ENCODE measurements at regions not wholly inside any gene's neighbourhood (a gene's known extent, or its start where the extent isn't known, plus 50 kb on each side); places are given as distances from the start of the nearest gene placed in this dataset.
A peak's percentile ranks its signal among the peaks of the same experiment; 100 is the strongest.

DNA sequence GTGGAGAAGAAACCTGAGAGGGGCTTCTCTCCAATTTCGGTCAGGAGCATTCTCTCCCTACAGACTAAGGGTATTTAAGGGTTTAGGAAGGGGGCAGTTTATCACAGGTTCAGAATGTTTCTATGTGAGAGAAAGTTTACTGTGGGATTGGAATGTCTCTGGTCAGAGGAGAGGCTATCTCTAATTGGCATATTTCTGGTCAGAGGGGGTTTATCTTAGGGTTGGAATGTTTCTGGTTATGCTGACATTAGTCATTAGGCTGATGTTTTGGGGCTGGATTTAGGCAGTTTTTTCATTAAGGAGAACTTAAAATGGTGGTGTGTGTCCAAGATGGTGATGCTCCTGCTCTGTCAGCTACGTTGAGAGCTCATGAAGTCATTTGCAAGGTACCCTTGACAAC lies 758.0 kb downstream of the TYW1 start:
- no peak overlapping the region for H3K27ac Mint-ChIP-seq (ENCODE audit: unreplicated experiment)
- H3K4me3 Mint-ChIP-seq (ENCODE audit: unreplicated experiment), result no peak overlapping the region
- peaks cover 2% of the 10 kb centered on the region for H3K9me3 Mint-ChIP-seq (ENCODE audit: unreplicated experiment)
- H3K4me1 Mint-ChIP-seq (ENCODE audit: low read depth, unreplicated experiment), result peaks cover 3% of the 10 kb centered on the region
- no peaks in the 10 kb centered on the region for H3K27me3 Mint-ChIP-seq (ENCODE audit: unreplicated experiment)
- H3K36me3 Mint-ChIP-seq (ENCODE audit: unreplicated experiment), result no peaks in the 10 kb centered on the region
- DNase-seq, result no peak
- TF ChIP-seq, protein P1, sequence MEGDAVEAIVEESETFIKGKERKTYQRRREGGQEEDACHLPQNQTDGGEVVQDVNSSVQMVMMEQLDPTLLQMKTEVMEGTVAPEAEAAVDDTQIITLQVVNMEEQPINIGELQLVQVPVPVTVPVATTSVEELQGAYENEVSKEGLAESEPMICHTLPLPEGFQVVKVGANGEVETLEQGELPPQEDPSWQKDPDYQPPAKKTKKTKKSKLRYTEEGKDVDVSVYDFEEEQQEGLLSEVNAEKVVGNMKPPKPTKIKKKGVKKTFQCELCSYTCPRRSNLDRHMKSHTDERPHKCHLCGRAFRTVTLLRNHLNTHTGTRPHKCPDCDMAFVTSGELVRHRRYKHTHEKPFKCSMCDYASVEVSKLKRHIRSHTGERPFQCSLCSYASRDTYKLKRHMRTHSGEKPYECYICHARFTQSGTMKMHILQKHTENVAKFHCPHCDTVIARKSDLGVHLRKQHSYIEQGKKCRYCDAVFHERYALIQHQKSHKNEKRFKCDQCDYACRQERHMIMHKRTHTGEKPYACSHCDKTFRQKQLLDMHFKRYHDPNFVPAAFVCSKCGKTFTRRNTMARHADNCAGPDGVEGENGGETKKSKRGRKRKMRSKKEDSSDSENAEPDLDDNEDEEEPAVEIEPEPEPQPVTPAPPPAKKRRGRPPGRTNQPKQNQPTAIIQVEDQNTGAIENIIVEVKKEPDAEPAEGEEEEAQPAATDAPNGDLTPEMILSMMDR (IDR thresholded peaks at IDR 0.05; ENCODE audit: partially characterized antibody, unreplicated experiment), result no peak

DNA sequence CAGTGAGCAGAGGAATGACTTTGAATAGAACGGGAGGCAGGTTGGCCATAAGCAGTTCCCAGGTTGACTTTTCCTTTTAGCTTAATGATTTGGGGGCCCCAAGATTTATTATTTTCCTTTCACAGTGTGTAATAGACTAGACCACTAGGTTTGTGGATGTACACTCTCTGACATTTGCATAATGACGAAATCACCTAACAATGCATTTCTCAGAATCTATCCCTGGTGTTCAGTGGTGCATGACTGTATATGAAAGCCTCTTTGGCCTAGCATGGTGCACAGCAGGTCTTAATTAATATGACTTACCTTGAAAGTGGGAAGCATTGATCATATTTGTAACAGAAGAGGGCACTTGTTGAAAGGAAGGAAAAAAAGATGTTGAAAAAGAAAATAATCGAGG lies 761.9 kb downstream of the TYW1 start:
- no peaks in the 10 kb centered on the region for H3K9me3 Mint-ChIP-seq (ENCODE audit: unreplicated experiment)
- no peaks in the 10 kb centered on the region for H3K27me3 Mint-ChIP-seq (ENCODE audit: unreplicated experiment)
- no peak overlapping the region for H3K27ac Mint-ChIP-seq (ENCODE audit: unreplicated experiment)
- TF ChIP-seq, protein P1 (IDR thresholded peaks at IDR 0.05; ENCODE audit: partially characterized antibody, unreplicated experiment), result no peak
- H3K36me3 Mint-ChIP-seq (ENCODE audit: unreplicated experiment), result no peaks in the 10 kb centered on the region
- H3K4me3 Mint-ChIP-seq (ENCODE audit: unreplicated experiment), result no peak overlapping the region
- H3K4me1 Mint-ChIP-seq (ENCODE audit: low read depth, unreplicated experiment), result peaks cover 3% of the 10 kb centered on the region
- no peak for DNase-seq

DNA sequence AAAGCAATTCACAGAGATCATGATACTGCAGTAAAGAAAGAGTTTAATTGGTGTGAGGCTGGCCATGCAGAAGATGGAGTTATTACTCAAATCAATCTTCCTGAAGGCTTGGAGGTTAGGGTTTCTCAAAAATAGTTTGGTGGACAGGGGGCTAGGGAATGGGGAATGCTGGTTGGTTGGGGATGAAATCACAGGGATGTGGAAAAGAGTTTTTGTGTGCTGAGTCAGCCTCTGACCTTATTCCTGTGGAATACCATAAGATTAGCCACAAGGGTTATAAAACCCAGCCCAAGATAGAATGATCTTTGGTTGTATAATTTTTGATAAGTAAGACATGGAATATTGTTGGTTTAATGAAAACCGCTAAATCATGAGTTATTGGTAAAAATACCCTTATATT lies 764.3 kb downstream of the TYW1 start:
- TF ChIP-seq, protein P1 (IDR thresholded peaks at IDR 0.05; ENCODE audit: partially characterized antibody, unreplicated experiment), result no peak
- peaks cover 6% of the 10 kb centered on the region for H3K4me1 Mint-ChIP-seq (ENCODE audit: low read depth, unreplicated experiment)
- H3K27me3 Mint-ChIP-seq (ENCODE audit: unreplicated experiment), result no peaks in the 10 kb centered on the region
- H3K36me3 Mint-ChIP-seq (ENCODE audit: unreplicated experiment), result no peaks in the 10 kb centered on the region
- no peak overlapping the region for H3K4me3 Mint-ChIP-seq (ENCODE audit: unreplicated experiment)
- no peak for DNase-seq
- no peaks in the 10 kb centered on the region for H3K9me3 Mint-ChIP-seq (ENCODE audit: unreplicated experiment)
- no peak overlapping the region for H3K27ac Mint-ChIP-seq (ENCODE audit: unreplicated experiment)

DNA sequence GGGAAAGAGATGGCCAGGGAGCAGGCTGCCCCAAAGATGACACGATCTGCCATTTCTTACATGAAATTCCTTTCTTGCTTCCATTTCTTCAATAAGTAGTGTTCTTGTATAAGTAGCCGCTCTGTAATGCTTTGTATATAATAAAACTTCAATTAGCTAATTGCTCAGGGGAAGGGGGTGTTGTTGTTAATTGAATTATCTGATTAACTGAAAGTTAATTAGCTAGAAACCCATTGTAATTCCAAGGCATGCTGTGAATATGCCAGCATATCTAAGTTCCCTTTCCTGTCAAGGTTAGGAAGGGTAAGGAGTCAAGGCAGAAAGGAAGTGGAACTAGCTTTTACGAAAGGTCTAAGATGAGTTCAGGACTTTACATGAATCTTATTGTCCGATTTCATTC lies 765.9 kb downstream of the TYW1 start:
- no peak overlapping the region for H3K4me3 Mint-ChIP-seq (ENCODE audit: unreplicated experiment)
- H3K27me3 Mint-ChIP-seq (ENCODE audit: unreplicated experiment), result no peaks in the 10 kb centered on the region
- H3K36me3 Mint-ChIP-seq (ENCODE audit: unreplicated experiment), result peaks cover 7% of the 10 kb centered on the region
- no peak overlapping the region for H3K27ac Mint-ChIP-seq (ENCODE audit: unreplicated experiment)
- DNase-seq, result no peak
- TF ChIP-seq, protein P1 (IDR thresholded peaks at IDR 0.05; ENCODE audit: partially characterized antibody, unreplicated experiment), result no peak
- peaks cover 6% of the 10 kb centered on the region for H3K4me1 Mint-ChIP-seq (ENCODE audit: low read depth, unreplicated experiment)
- H3K9me3 Mint-ChIP-seq (ENCODE audit: unreplicated experiment), result peaks cover 2% of the 10 kb centered on the region

DNA sequence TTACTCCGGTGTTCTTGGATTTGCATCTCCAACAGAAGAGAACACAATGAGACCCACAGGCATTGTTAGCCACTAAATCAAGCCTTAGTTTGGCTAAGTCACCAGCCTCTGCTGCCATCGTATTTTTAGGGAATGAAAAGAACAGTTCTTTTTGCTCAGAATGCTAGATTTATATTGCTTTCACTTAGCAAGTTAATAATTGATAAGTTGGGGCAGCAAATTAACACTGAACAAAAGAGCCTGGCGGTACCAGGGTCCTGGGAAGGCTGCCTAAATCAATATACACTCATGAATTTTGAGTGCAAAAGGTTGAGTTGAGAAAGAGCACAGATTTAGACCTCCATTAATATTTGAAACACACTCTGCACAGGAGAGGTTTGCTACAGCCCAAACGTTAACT lies 767.7 kb downstream of the TYW1 start:
- Mint-ChIP-seq H3K9me3 (ENCODE audit: unreplicated experiment) (peaks cover 2% of the 10 kb centered on the region), H3K27ac (ENCODE audit: unreplicated experiment) (peak overlapping the region; percentile 69), H3K4me1 (ENCODE audit: low read depth, unreplicated experiment) (peaks cover 3% of the 10 kb centered on the region), H3K4me3 (ENCODE audit: unreplicated experiment) (peak overlapping the region; percentile 2), H3K27me3 (ENCODE audit: unreplicated experiment) (no peaks in the 10 kb centered on the region), H3K36me3 (ENCODE audit: unreplicated experiment) (peaks cover 7% of the 10 kb centered on the region)
- TF ChIP-seq, protein P1 (IDR thresholded peaks at IDR 0.05; ENCODE audit: partially characterized antibody, unreplicated experiment), result no peak
- no peak for DNase-seq
